SK-N-SH treated with all-trans-retinoic acid at 6 μM for 48 hours (cell line): ENCODE measurements at regions not wholly inside any gene's neighbourhood (a gene's known extent, or its start where the extent isn't known, plus 50 kb on each side); places are given as distances from the start of the nearest gene placed in this dataset.

Experiments used
- ATAC-seq: fragments of 200-7000 bp; cut with Tn5 transposase; 3 replicates; pipeline ENCODE4 v1.9.1; 2020; ENCODE audit warnings: mild to moderate bottlenecking, moderate library complexity
- ARNTL ChIP-seq: fragments of 450-650 bp; formaldehyde crosslinking; IDR thresholded peaks from 2 replicates; pipeline ENCODE4 v1.5.0; 2020; ENCODE audit warnings: low read depth, mild to moderate bottlenecking, moderate library complexity, borderline replicate concordance
- BACH2 ChIP-seq: fragments of 250-450 bp; sonication (Bioruptor Pico); IDR thresholded peaks from 2 replicates; pipeline ENCODE4 v1.9.0; 2021; ENCODE audit warnings: mild to moderate bottlenecking, borderline replicate concordance
- CSDC2 ChIP-seq: fragments of 250-450 bp; sonication (Bioruptor Pico); IDR thresholded peaks from 2 replicates; pipeline ENCODE4 v1.5.0; 2020; ENCODE audit warnings: mild to moderate bottlenecking, moderate library complexity
- CSRNP3 ChIP-seq: fragments of 250-450 bp; sonication (Bioruptor Pico); IDR thresholded peaks from 2 replicates; pipeline ENCODE4 v1.5.1; 2021; ENCODE audit warnings: mild to moderate bottlenecking, moderate library complexity
- ESRRG ChIP-seq: fragments of 250-450 bp; sonication (Bioruptor Pico); IDR thresholded peaks from 2 replicates; pipeline ENCODE4 v1.6.1; 2021; ENCODE audit warnings: mild to moderate bottlenecking
- GLIS3 ChIP-seq: fragments of 250-450 bp; sonication (Bioruptor Pico); IDR thresholded peaks from 2 replicates; pipeline ENCODE4 v1.5.0; 2020; ENCODE audit warnings: mild to moderate bottlenecking, moderate library complexity
- ISL1 ChIP-seq: fragments of 250-450 bp; sonication (Bioruptor Pico); IDR thresholded peaks from 2 replicates; pipeline ENCODE4 v2.1.2; 2022; ENCODE audit warnings: mild to moderate bottlenecking, moderate library complexity
- OSR1 ChIP-seq: fragments of 250-450 bp; sonication (Bioruptor Pico); IDR thresholded peaks from 2 replicates; pipeline ENCODE4 v1.8.0; 2022; ENCODE audit warnings: moderate library complexity, mild to moderate bottlenecking, inconsistent platforms
- POU6F1 ChIP-seq: fragments of 250-450 bp; sonication (Bioruptor Pico); IDR thresholded peaks from 2 replicates; pipeline ENCODE4 v1.8.0; 2021; ENCODE audit warnings: low read depth, mild to moderate bottlenecking, moderate library complexity, borderline replicate concordance
- PPARA ChIP-seq: fragments of 250-450 bp; sonication (Bioruptor Pico); IDR thresholded peaks from 2 replicates; pipeline ENCODE4 v1.5.0; 2020; ENCODE audit warnings: mild to moderate bottlenecking, borderline replicate concordance
- RARB ChIP-seq: fragments of 250-450 bp; sonication (Bioruptor Pico); IDR thresholded peaks from 2 replicates; pipeline ENCODE4 v1.8.0; 2021; ENCODE audit warnings: mild to moderate bottlenecking, moderate library complexity
- SNAI2 ChIP-seq: fragments of 250-450 bp; sonication (Bioruptor Pico); IDR thresholded peaks from 2 replicates; pipeline ENCODE4 v1.5.0; 2020; ENCODE audit warnings: mild to moderate bottlenecking, moderate library complexity
- TCF4 ChIP-seq: fragments of 250-450 bp; sonication (Bioruptor Pico); IDR thresholded peaks from 2 replicates; pipeline ENCODE4 v1.8.0; 2021; ENCODE audit warnings: mild to moderate bottlenecking, moderate library complexity, borderline replicate concordance
- TOX ChIP-seq: fragments of 250-450 bp; sonication (Bioruptor Pico); IDR thresholded peaks from 2 replicates; pipeline ENCODE4 v1.8.0; 2021; ENCODE audit warnings: mild to moderate bottlenecking, moderate library complexity, borderline replicate concordance
- ZC3H10 ChIP-seq: fragments of 250-450 bp; sonication (Bioruptor Pico); IDR thresholded peaks from 2 replicates; pipeline ENCODE4 v1.5.1; 2021; ENCODE audit warnings: mild to moderate bottlenecking, moderate library complexity
- ZFP3 ChIP-seq: fragments of 250-450 bp; sonication (Bioruptor Pico); IDR thresholded peaks from 2 replicates; pipeline ENCODE4 v1.5.0; 2020; ENCODE audit warnings: mild to moderate bottlenecking, moderate library complexity
- ZFP30 ChIP-seq: fragments of 450-650 bp; formaldehyde crosslinking; IDR thresholded peaks from 2 replicates; pipeline ENCODE4 v1.5.0; 2022; ENCODE audit warnings: mild to moderate bottlenecking, moderate library complexity
- ZNF565 ChIP-seq: fragments of 450-650 bp; formaldehyde crosslinking; conservative IDR thresholded peaks from 2 replicates; pipeline ENCODE4 v1.5.0; 2020; ENCODE audit warnings: low read depth, mild to moderate bottlenecking, moderate library complexity
- ZNF70 ChIP-seq: fragments of 450-650 bp; formaldehyde crosslinking; IDR thresholded peaks from 2 replicates; pipeline ENCODE4 v1.5.0; 2020; ENCODE audit warnings: mild to moderate bottlenecking, moderate library complexity
- ZNF8 ChIP-seq: fragments of 450-650 bp; formaldehyde crosslinking; IDR thresholded peaks from 2 replicates; pipeline ENCODE4 v1.5.0; 2020; ENCODE audit warnings: mild to moderate bottlenecking, moderate library complexity
- TF ChIP-seq, protein P1 (sequence below): fragments of 250-450 bp; sonication (Bioruptor Pico); IDR thresholded peaks from 2 replicates; pipeline ENCODE4 v1.8.0; 2020; ENCODE audit warnings: mild to moderate bottlenecking, moderate library complexity, borderline replicate concordance
- TF ChIP-seq, protein P2 (sequence below): fragments of 250-450 bp; sonication (Bioruptor Pico); IDR thresholded peaks from 2 replicates; pipeline ENCODE4 v1.5.0; 2020; ENCODE audit warnings: mild to moderate bottlenecking, moderate library complexity
- TF ChIP-seq, protein P3 (sequence below): fragments of 250-450 bp; sonication (Bioruptor Pico); IDR thresholded peaks from 2 replicates; pipeline ENCODE4 v1.5.1; 2020; ENCODE audit warnings: low read depth, mild to moderate bottlenecking, moderate library complexity

DNA sequence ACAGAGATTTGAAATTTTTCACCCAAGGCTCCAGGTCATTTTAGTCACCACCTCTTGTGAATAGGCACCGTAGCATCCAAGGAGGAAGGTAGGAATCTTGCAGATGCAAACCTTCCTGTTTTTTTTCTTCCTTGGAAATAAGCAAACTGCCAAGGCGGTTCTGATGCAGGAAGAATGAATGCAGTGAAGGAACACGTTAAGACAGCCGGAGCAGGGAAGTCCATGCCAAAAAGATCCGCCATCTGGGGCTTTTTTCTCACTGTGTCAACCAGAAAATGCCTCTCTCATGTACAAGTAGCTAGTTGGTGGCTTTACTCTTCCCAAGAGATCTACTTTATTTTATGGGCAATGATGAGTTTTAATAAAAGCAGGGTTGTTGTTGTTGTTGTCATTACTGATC lies 142.4 kb downstream of the ZIC5 start:
- TF ChIP-seq ZFP3 (CRISPR knock-in tag) (no peak), ZNF70 (CRISPR knock-in tag) (no peak), OSR1 (no peak), SNAI2 (CRISPR knock-in tag) (no peak), TCF4 (CRISPR knock-in tag) (no peak), BACH2 (CRISPR knock-in tag) (no peak), ZFP30 (CRISPR knock-in tag) (no peak), POU6F1 (CRISPR knock-in tag) (no peak), ZC3H10 (CRISPR knock-in tag) (no peak), ISL1 (CRISPR knock-in tag) (no peak), CSDC2 (CRISPR knock-in tag) (no peak), ESRRG (CRISPR knock-in tag) (no peak), ZNF8 (CRISPR knock-in tag) (no peak), PPARA (CRISPR knock-in tag) (no peak), ZNF565 (CRISPR knock-in tag) (no peak), RARB (CRISPR knock-in tag) (no peak), GLIS3 (CRISPR knock-in tag) (no peak), TOX (CRISPR knock-in tag) (no peak)
- TF ChIP-seq, protein P1, sequence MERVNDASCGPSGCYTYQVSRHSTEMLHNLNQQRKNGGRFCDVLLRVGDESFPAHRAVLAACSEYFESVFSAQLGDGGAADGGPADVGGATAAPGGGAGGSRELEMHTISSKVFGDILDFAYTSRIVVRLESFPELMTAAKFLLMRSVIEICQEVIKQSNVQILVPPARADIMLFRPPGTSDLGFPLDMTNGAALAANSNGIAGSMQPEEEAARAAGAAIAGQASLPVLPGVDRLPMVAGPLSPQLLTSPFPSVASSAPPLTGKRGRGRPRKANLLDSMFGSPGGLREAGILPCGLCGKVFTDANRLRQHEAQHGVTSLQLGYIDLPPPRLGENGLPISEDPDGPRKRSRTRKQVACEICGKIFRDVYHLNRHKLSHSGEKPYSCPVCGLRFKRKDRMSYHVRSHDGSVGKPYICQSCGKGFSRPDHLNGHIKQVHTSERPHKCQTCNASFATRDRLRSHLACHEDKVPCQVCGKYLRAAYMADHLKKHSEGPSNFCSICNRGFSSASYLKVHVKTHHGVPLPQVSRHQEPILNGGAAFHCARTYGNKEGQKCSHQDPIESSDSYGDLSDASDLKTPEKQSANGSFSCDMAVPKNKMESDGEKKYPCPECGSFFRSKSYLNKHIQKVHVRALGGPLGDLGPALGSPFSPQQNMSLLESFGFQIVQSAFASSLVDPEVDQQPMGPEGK, result no peak
- TF ChIP-seq, protein P2, sequence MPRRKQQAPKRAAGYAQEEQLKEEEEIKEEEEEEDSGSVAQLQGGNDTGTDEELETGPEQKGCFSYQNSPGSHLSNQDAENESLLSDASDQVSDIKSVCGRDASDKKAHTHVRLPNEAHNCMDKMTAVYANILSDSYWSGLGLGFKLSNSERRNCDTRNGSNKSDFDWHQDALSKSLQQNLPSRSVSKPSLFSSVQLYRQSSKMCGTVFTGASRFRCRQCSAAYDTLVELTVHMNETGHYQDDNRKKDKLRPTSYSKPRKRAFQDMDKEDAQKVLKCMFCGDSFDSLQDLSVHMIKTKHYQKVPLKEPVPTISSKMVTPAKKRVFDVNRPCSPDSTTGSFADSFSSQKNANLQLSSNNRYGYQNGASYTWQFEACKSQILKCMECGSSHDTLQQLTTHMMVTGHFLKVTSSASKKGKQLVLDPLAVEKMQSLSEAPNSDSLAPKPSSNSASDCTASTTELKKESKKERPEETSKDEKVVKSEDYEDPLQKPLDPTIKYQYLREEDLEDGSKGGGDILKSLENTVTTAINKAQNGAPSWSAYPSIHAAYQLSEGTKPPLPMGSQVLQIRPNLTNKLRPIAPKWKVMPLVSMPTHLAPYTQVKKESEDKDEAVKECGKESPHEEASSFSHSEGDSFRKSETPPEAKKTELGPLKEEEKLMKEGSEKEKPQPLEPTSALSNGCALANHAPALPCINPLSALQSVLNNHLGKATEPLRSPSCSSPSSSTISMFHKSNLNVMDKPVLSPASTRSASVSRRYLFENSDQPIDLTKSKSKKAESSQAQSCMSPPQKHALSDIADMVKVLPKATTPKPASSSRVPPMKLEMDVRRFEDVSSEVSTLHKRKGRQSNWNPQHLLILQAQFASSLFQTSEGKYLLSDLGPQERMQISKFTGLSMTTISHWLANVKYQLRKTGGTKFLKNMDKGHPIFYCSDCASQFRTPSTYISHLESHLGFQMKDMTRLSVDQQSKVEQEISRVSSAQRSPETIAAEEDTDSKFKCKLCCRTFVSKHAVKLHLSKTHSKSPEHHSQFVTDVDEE (CRISPR knock-in tag), result no peak
- TF ChIP-seq, all 23 proteins: peak for 0
- no peak for ATAC-seq

DNA sequence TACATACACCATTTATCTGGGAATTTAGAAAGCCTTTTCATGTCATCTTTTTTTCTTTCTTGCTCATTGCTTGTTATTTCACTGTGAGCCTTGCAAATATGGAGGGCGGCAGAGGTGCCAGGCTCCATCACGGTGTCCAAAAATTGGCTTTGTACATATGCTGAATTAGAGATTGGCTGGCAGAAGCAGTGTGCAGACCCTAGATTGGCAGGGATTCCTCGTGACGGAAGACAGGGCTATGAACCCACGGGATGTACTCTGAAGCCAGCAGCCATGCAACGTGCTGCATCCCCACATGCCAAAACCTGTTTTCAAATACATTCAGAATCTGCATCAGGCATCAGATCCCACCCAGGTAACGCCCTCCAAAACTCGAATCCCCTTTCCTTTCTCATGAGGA lies 142.8 kb downstream of the ZIC5 start:
- no peak for ATAC-seq
- TF ChIP-seq ISL1 (CRISPR knock-in tag) (no peak), CSRNP3 (CRISPR knock-in tag) (no peak), BACH2 (CRISPR knock-in tag) (no peak), ESRRG (CRISPR knock-in tag) (no peak), TCF4 (CRISPR knock-in tag) (no peak), SNAI2 (CRISPR knock-in tag) (no peak), POU6F1 (CRISPR knock-in tag) (no peak), ARNTL (CRISPR knock-in tag) (no peak), RARB (CRISPR knock-in tag) (no peak), PPARA (CRISPR knock-in tag) (no peak), ZC3H10 (CRISPR knock-in tag) (no peak), TOX (CRISPR knock-in tag) (no peak), CSDC2 (CRISPR knock-in tag) (no peak), ZFP3 (CRISPR knock-in tag) (no peak), ZNF8 (CRISPR knock-in tag) (no peak), ZNF70 (CRISPR knock-in tag) (no peak), ZNF565 (CRISPR knock-in tag) (no peak)
- TF ChIP-seq, protein P1, result no peak
- TF ChIP-seq, protein P3, sequence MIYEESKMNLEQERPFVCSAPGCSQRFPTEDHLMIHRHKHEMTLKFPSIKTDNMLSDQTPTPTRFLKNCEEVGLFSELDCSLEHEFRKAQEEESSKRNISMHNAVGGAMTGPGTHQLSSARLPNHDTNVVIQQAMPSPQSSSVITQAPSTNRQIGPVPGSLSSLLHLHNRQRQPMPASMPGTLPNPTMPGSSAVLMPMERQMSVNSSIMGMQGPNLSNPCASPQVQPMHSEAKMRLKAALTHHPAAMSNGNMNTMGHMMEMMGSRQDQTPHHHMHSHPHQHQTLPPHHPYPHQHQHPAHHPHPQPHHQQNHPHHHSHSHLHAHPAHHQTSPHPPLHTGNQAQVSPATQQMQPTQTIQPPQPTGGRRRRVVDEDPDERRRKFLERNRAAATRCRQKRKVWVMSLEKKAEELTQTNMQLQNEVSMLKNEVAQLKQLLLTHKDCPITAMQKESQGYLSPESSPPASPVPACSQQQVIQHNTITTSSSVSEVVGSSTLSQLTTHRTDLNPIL, result no peak
- TF ChIP-seq, protein P2 (CRISPR knock-in tag), result no peak
